ENCODE measurements at regions not wholly inside any gene's neighbourhood (a gene's known extent, or its start where the extent isn't known, plus 50 kb on each side); places are given as distances from the start of the nearest gene placed in this dataset.

GRCh38 chr21:28220680-28221079 lies 772.0 kb downstream of the LTN1 start:
- TF ChIP-seq EZH2 (IDR thresholded peaks at IDR 0.05; ENCODE audit: borderline replicate concordance, insufficient read depth, low read depth, low read length, poor library complexity, severe bottlenecking) (no peak), CTCF (IDR thresholded peaks at IDR 0.05) (no peak)
